ENCODE measurements at regions not wholly inside any gene's neighbourhood (a gene's known extent, or its start where the extent isn't known, plus 50 kb on each side); places are given as distances from the start of the nearest gene placed in this dataset.

GRCh38 chr7:15094989-15095388, 192.4 kb upstream of the DGKB start:
- no peak for TF ChIP-seq TCF7L2 (IDR thresholded peaks at IDR 0.05; ENCODE audit: low read depth, low read length)
- no peak for TF ChIP-seq SIN3A (IDR thresholded peaks at IDR 0.05; ENCODE audit: borderline replicate concordance, insufficient read depth, low read depth, low read length)
- TF ChIP-seq REST (IDR thresholded peaks at IDR 0.05; ENCODE audit: insufficient read depth in 1 of 2, low read depth in 2 of 2, low read length in 1 of 2): no peak
- TF ChIP-seq CTCF (IDR thresholded peaks at IDR 0.05): no peak
- TF ChIP-seq POLR2AphosphoS5 (IDR thresholded peaks at IDR 0.05; ENCODE audit: low read depth, low read length): no peak
- Histone ChIP-seq H3K27me3 (ENCODE audit: control insufficient read depth, insufficient read depth, low read length) (no peaks in the 10 kb centered on the region), H3K27ac (ENCODE audit: low read length) (no peak overlapping the region), H3K4me3 (ENCODE audit: low read depth in 2 of 2, low read length in 2 of 2) (no peak overlapping the region), H3K4me1 (ENCODE audit: control insufficient read depth, insufficient read depth, low read length) (no peaks in the 10 kb centered on the region), H3K36me3 (ENCODE audit: control insufficient read depth, insufficient read depth, low read length) (no peaks in the 10 kb centered on the region), H3K9me3 (ENCODE audit: control insufficient read depth, insufficient read depth, low read depth, low read length) (0 out of 2 replicates have a peak, but pooled peaks cover 3% of the 10 kb centered on the region)
- no TSS peak for BruUV-seq (replicated peaks)
- ChIA-PET POLR2A (no interaction called here), CTCF (no interaction called here)
- ATAC-seq (no peak), DNase-seq (ENCODE audit: low read depth, low spot score) (no peak)
- intact Hi-C loops (cut with micrococcal nuclease; ENCODE audit: unreplicated experiment): no loop called here
- in situ Hi-C loops (cut with HindIII; ENCODE audit: low pct_unique_long_range_greater_than_20kb, low sequenced_read_pairs): no loop called here

- H3K4me1 ChIP-seq (ENCODE audit: control insufficient read depth, insufficient read depth, low read length): no peaks in the 10 kb centered on the region
- no peak overlapping the region for H3K4me3 ChIP-seq (ENCODE audit: low read depth in 2 of 2, low read length in 2 of 2)
- BruUV-seq (replicated peaks): no TSS peak
- ChIA-PET POLR2A (no interaction called here), CTCF (no interaction called here)
- peaks cover 5% of the 10 kb centered on the region; the same call in 1 of the 2 replicates for H3K9me3 ChIP-seq (ENCODE audit: control insufficient read depth, insufficient read depth, low read depth, low read length)
- H3K27ac ChIP-seq (ENCODE audit: low read length): no peak overlapping the region
- in situ Hi-C loops (cut with HindIII; ENCODE audit: low pct_unique_long_range_greater_than_20kb, low sequenced_read_pairs): no loop called here
- H3K27me3 ChIP-seq (ENCODE audit: control insufficient read depth, insufficient read depth, low read length): no peaks in the 10 kb centered on the region
- DNase-seq (ENCODE audit: low read depth, low spot score): no peak
- no peak for ATAC-seq
- intact Hi-C loops (cut with micrococcal nuclease; ENCODE audit: unreplicated experiment): no loop called here
- H3K36me3 ChIP-seq (ENCODE audit: control insufficient read depth, insufficient read depth, low read length): no peaks in the 10 kb centered on the region
- TF ChIP-seq CTCF (IDR thresholded peaks at IDR 0.05) (no peak), POLR2AphosphoS5 (IDR thresholded peaks at IDR 0.05; ENCODE audit: low read depth, low read length) (no peak), REST (IDR thresholded peaks at IDR 0.05; ENCODE audit: insufficient read depth in 1 of 2, low read depth in 2 of 2, low read length in 1 of 2) (no peak), TCF7L2 (IDR thresholded peaks at IDR 0.05; ENCODE audit: low read depth, low read length) (no peak), SIN3A (IDR thresholded peaks at IDR 0.05; ENCODE audit: borderline replicate concordance, insufficient read depth, low read depth, low read length) (no peak)
Observed at GRCh38 chr7:15087771-15088170, 185.2 kb upstream of the DGKB start.
